ENCODE measurements at regions not wholly inside any gene's neighbourhood (a gene's known extent, or its start where the extent isn't known, plus 50 kb on each side); places are given as distances from the start of the nearest gene placed in this dataset.

- TF ChIP-seq OSR1 (CRISPR knock-in tag; IDR thresholded peaks at IDR 0.05) (no peak), ZNF8 (CRISPR knock-in tag; IDR thresholded peaks at IDR 0.05) (no peak), PPARA (CRISPR knock-in tag; IDR thresholded peaks at IDR 0.05; ENCODE audit: borderline replicate concordance) (no peak), ISL1 (CRISPR knock-in tag; IDR thresholded peaks at IDR 0.05) (no peak), BACH2 (CRISPR knock-in tag; IDR thresholded peaks at IDR 0.05; ENCODE audit: borderline replicate concordance) (no peak), CREB5 (CRISPR knock-in tag; IDR thresholded peaks at IDR 0.05; ENCODE audit: low read depth) (no peak), ZNF565 (CRISPR knock-in tag; conservative IDR thresholded peaks at IDR 0.05; ENCODE audit: low read depth) (no peak), ZNF70 (CRISPR knock-in tag; IDR thresholded peaks at IDR 0.05) (no peak)
These were observed 496.2 kb upstream of the RGS18 start (continued) for GRCh38 chr1:191662051-191662450.

- no peak for ATAC-seq
- TF ChIP-seq OSR1 (CRISPR knock-in tag; IDR thresholded peaks at IDR 0.05) = no peak
These were observed 495.5 kb upstream of the RGS18 start for GRCh38 chr1:191662746-191663145.

GRCh38 chr1:191668525-191668924 is 489.7 kb upstream of the RGS18 start:
- no peak for ATAC-seq
- TF ChIP-seq CSDC2 (CRISPR knock-in tag; IDR thresholded peaks at IDR 0.05) = no peak
- no peak for TF ChIP-seq ZNF8 (CRISPR knock-in tag; IDR thresholded peaks at IDR 0.05)
- TF ChIP-seq ISL1 (CRISPR knock-in tag; IDR thresholded peaks at IDR 0.05) = no peak
- TF ChIP-seq BACH2 (CRISPR knock-in tag; IDR thresholded peaks at IDR 0.05; ENCODE audit: borderline replicate concordance) = no peak
- TF ChIP-seq TOX (CRISPR knock-in tag; IDR thresholded peaks at IDR 0.05; ENCODE audit: borderline replicate concordance) = no peak
- no peak for TF ChIP-seq TSHZ2 (CRISPR knock-in tag; IDR thresholded peaks at IDR 0.05)
- no peak for TF ChIP-seq SNAI2 (CRISPR knock-in tag; IDR thresholded peaks at IDR 0.05)
- TF ChIP-seq ZFP30 (CRISPR knock-in tag; IDR thresholded peaks at IDR 0.05) = no peak
- no peak for TF ChIP-seq ARNTL (CRISPR knock-in tag; IDR thresholded peaks at IDR 0.05; ENCODE audit: borderline replicate concordance, low read depth)
- TF ChIP-seq OSR1 (CRISPR knock-in tag; IDR thresholded peaks at IDR 0.05) = no peak
- TF ChIP-seq RARB (CRISPR knock-in tag; IDR thresholded peaks at IDR 0.05) = no peak
- TF ChIP-seq ZNF70 (CRISPR knock-in tag; IDR thresholded peaks at IDR 0.05) = no peak
- TF ChIP-seq CREB5 (CRISPR knock-in tag; IDR thresholded peaks at IDR 0.05; ENCODE audit: low read depth) = no peak
- no peak for TF ChIP-seq PATZ1 (CRISPR knock-in tag; IDR thresholded peaks at IDR 0.05; ENCODE audit: borderline replicate concordance)

- TF ChIP-seq ZFP30 (CRISPR knock-in tag; IDR thresholded peaks at IDR 0.05) (no peak), CSDC2 (CRISPR knock-in tag; IDR thresholded peaks at IDR 0.05) (no peak), GLIS3 (CRISPR knock-in tag; IDR thresholded peaks at IDR 0.05) (no peak), ISL1 (CRISPR knock-in tag; IDR thresholded peaks at IDR 0.05) (no peak), SNAI2 (CRISPR knock-in tag; IDR thresholded peaks at IDR 0.05) (no peak), RARB (CRISPR knock-in tag; IDR thresholded peaks at IDR 0.05) (no peak), POU6F1 (CRISPR knock-in tag; IDR thresholded peaks at IDR 0.05; ENCODE audit: borderline replicate concordance, low read depth) (no peak), TOX (CRISPR knock-in tag; IDR thresholded peaks at IDR 0.05; ENCODE audit: borderline replicate concordance) (no peak), ZC3H10 (CRISPR knock-in tag; IDR thresholded peaks at IDR 0.05) (no peak), ZNF70 (CRISPR knock-in tag; IDR thresholded peaks at IDR 0.05) (no peak), CREB5 (CRISPR knock-in tag; IDR thresholded peaks at IDR 0.05; ENCODE audit: low read depth) (no peak), ZNF8 (CRISPR knock-in tag; IDR thresholded peaks at IDR 0.05) (no peak), PPARA (CRISPR knock-in tag; IDR thresholded peaks at IDR 0.05; ENCODE audit: borderline replicate concordance) (no peak), TSHZ2 (CRISPR knock-in tag; IDR thresholded peaks at IDR 0.05) (no peak)
- ATAC-seq = no peak
These were observed 488.6 kb upstream of the RGS18 start for GRCh38 chr1:191669629-191670028.

Measured in SK-N-SH treated with all-trans-retinoic acid at 6 μM for 48 hours (cell line).